ENCODE measurements at regions not wholly inside any gene's neighbourhood (a gene's known extent, or its start where the extent isn't known, plus 50 kb on each side); places are given as distances from the start of the nearest gene placed in this dataset.

DNA sequence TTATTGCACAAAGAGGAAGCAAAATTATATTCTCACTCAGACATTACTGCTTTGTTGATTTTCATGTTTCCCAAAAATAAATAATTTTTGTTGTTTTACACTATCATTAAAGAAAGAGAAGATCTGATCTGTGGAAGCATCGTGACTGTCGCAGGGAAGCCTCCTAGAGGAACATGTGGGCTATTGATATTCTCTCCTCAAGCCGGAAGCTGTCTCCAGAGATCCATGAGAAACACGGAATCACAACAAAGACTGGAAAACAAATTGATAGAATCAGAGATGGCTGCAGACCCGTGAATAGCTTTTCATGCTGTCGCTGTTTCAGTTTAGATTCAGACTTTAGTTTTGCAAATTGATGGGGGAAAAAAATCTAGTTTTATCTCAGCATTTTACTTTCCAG lies 235.2 kb upstream of the TMPO start:
- TF ChIP-seq, protein P1, sequence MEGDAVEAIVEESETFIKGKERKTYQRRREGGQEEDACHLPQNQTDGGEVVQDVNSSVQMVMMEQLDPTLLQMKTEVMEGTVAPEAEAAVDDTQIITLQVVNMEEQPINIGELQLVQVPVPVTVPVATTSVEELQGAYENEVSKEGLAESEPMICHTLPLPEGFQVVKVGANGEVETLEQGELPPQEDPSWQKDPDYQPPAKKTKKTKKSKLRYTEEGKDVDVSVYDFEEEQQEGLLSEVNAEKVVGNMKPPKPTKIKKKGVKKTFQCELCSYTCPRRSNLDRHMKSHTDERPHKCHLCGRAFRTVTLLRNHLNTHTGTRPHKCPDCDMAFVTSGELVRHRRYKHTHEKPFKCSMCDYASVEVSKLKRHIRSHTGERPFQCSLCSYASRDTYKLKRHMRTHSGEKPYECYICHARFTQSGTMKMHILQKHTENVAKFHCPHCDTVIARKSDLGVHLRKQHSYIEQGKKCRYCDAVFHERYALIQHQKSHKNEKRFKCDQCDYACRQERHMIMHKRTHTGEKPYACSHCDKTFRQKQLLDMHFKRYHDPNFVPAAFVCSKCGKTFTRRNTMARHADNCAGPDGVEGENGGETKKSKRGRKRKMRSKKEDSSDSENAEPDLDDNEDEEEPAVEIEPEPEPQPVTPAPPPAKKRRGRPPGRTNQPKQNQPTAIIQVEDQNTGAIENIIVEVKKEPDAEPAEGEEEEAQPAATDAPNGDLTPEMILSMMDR (IDR thresholded peaks at IDR 0.05; ENCODE audit: control insufficient read depth, insufficient read depth, low read depth, low read length, missing control alignments): no peak
- H3K4me3 ChIP-seq (ENCODE audit: control insufficient read depth, low read depth, low read length): no peak overlapping the region
- DNase-seq (ENCODE audit: low read depth): no peak

GRCh38 chr12:98280621-98281020 lies 234.8 kb upstream of the TMPO start:
- no peak for DNase-seq (ENCODE audit: low read depth)
- TF ChIP-seq, protein P1 (IDR thresholded peaks at IDR 0.05; ENCODE audit: control insufficient read depth, insufficient read depth, low read depth, low read length, missing control alignments): no peak
- no peak overlapping the region for H3K4me3 ChIP-seq (ENCODE audit: control insufficient read depth, low read depth, low read length)

DNA sequence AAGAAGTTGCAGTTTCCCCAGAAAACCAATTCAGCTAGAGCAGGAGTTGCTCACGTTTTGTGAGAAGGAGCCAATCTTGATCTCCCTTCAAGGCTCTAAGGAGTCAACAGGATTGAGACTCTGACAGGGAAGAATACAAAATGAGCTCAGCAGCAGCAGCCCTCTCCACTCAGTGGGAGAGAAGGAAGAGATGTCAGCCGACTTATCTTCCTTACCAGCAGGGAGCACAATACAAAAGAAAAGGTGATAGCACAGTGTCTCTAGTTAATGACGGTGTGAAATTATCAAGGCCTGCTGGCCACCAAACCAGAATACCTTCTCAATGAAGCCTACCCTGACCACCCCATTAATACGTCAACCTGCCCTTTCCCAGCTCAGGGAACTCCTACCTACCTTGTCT lies 223.6 kb upstream of the TMPO start:
- no peak overlapping the region for H3K4me3 ChIP-seq (ENCODE audit: control insufficient read depth, low read depth, low read length)
- TF ChIP-seq, protein P1 (IDR thresholded peaks at IDR 0.05; ENCODE audit: control insufficient read depth, insufficient read depth, low read depth, low read length, missing control alignments): no peak
- DNase-seq (ENCODE audit: low read depth): no peak

GRCh38 chr12:98294051-98294805 lies 221.2 kb upstream of the TMPO start:
- no peak overlapping the region for H3K4me3 ChIP-seq (ENCODE audit: control insufficient read depth, low read depth, low read length)
- no peak for DNase-seq (ENCODE audit: low read depth)
- TF ChIP-seq, protein P1 (IDR thresholded peaks at IDR 0.05; ENCODE audit: control insufficient read depth, insufficient read depth, low read depth, low read length, missing control alignments): no peak

GRCh38 chr12:98295681-98296080 lies 219.7 kb upstream of the TMPO start:
- H3K4me3 ChIP-seq (ENCODE audit: control insufficient read depth, low read depth, low read length): no peak overlapping the region
- TF ChIP-seq, protein P1 (IDR thresholded peaks at IDR 0.05; ENCODE audit: control insufficient read depth, insufficient read depth, low read depth, low read length, missing control alignments): no peak
- no peak for DNase-seq (ENCODE audit: low read depth)

DNA sequence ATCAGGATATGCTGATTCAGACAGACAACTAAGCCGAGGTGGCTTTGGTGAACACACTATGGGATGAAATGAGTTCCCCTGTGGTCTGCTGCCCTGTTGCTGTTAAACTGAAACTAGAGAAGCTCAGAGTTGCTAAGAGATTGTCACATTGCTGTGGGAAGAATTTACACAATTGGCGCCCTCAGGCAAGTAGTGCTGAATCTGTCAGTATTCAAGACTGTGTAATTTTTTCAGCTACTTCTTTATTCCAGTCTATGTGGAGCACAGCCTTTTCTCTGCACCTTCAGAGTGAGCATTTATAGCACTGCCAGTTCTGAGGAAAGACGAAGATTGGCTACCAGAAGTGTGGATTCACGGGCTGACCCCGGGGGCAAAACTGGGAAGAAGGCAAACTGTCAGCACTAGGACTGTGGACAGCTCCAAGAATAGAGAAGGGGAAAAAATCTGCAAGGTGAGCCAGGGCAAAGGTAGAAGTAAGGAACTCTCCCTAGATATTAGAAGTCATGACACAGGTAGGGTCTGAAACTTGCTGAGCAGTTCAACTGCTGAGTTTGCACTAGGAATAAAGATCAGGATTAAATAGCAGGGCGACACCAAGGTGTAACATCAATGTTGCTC lies 218.8 kb upstream of the TMPO start:
- H3K4me3 ChIP-seq (ENCODE audit: control insufficient read depth, low read depth, low read length): no peak overlapping the region
- TF ChIP-seq, protein P1 (IDR thresholded peaks at IDR 0.05; ENCODE audit: control insufficient read depth, insufficient read depth, low read depth, low read length, missing control alignments): no peak

More for the DNA sequence above, 218.8 kb upstream of the TMPO start:
- no peak for DNase-seq (ENCODE audit: low read depth)
